ENCODE measurements at regions not wholly inside any gene's neighbourhood (a gene's known extent, or its start where the extent isn't known, plus 50 kb on each side); places are given as distances from the start of the nearest gene placed in this dataset.

- Histone ChIP-seq H3K4me3 (no peak overlapping the region), H3K27me3 (ENCODE audit: insufficient read depth in 3 of 3, low read length in 2 of 3) (no peaks in the 10 kb centered on the region), H3K9me3 (no peaks in the 10 kb centered on the region), H3K36me3 (ENCODE audit: insufficient read depth in 1 of 2, low read depth in 1 of 2) (no peaks in the 10 kb centered on the region), H3K27ac (no peak overlapping the region), H3K4me1 (no peaks in the 10 kb centered on the region)
- no peak for TF ChIP-seq CTCF (IDR thresholded peaks at IDR 0.05)
- intact Hi-C loops (cut with DNase I): no loop called here
- WGBS, 3 donors: 78 to 81% (median 79%) methylated on average over 6 of the region's 6 CpGs
- DNase-seq: no peak
- ATAC-seq: no peak
These were observed 216.0 kb downstream of the ZNF326 start for GRCh38 chr1:90210633-90211491.

GRCh38 chr1:90208949-90209348 is 214.0 kb downstream of the ZNF326 start:
- 49 to 66% (median 66%) methylated on average over 5 of the region's 5 CpGs for WGBS, 3 donors

GRCh38 chr1:90206260-90206659 is 211.3 kb downstream of the ZNF326 start:
- Histone ChIP-seq H3K4me1 (no peaks in the 10 kb centered on the region), H3K27ac (no peak overlapping the region), H3K9me3 (no peaks in the 10 kb centered on the region), H3K4me3 (no peak overlapping the region), H3K36me3 (ENCODE audit: insufficient read depth in 1 of 2, low read depth in 1 of 2) (no peaks in the 10 kb centered on the region), H3K27me3 (ENCODE audit: insufficient read depth in 3 of 3, low read length in 2 of 3) (no peaks in the 10 kb centered on the region)
- ATAC-seq (no peak), DNase-seq (no peak)
- no peak for TF ChIP-seq CTCF (IDR thresholded peaks at IDR 0.05)
- intact Hi-C loops (cut with DNase I): no loop called here

More at GRCh38 chr1:90208949-90209348, 214.0 kb downstream of the ZNF326 start:
- Histone ChIP-seq H3K9me3 (no peaks in the 10 kb centered on the region), H3K4me3 (no peak overlapping the region), H3K36me3 (ENCODE audit: insufficient read depth in 1 of 2, low read depth in 1 of 2) (no peaks in the 10 kb centered on the region), H3K27ac (no peak overlapping the region), H3K27me3 (ENCODE audit: insufficient read depth in 3 of 3, low read length in 2 of 3) (no peaks in the 10 kb centered on the region), H3K4me1 (no peaks in the 10 kb centered on the region)
- intact Hi-C loops (cut with DNase I): no loop called here
- DNase-seq: no peak
- TF ChIP-seq CTCF (IDR thresholded peaks at IDR 0.05): no peak
- ATAC-seq: no peak

- no peak overlapping the region for H3K27ac ChIP-seq
- ATAC-seq (no peak), DNase-seq (no peak)
- intact Hi-C loops (cut with DNase I): no loop called here
- TF ChIP-seq CTCF (IDR thresholded peaks at IDR 0.05): no peak
- H3K9me3 ChIP-seq: no peaks in the 10 kb centered on the region
- H3K4me1 ChIP-seq: no peaks in the 10 kb centered on the region
- 79 to 91% (median 90%) methylated on average over 2 of the region's 2 CpGs for WGBS, 3 donors
- H3K4me3 ChIP-seq: no peak overlapping the region
- H3K27me3 ChIP-seq (ENCODE audit: insufficient read depth in 3 of 3, low read length in 2 of 3): no peaks in the 10 kb centered on the region
- H3K36me3 ChIP-seq (ENCODE audit: insufficient read depth in 1 of 2, low read depth in 1 of 2): no peaks in the 10 kb centered on the region
These were observed 209.9 kb downstream of the ZNF326 start for GRCh38 chr1:90204780-90205179.
